HEK293 (cell line): ENCODE measurements at regions not wholly inside any gene's neighbourhood (a gene's known extent, or its start where the extent isn't known, plus 50 kb on each side); places are given as distances from the start of the nearest gene placed in this dataset.

ENCODE experiments used
- ZNF2 ChIP-seq: fragments of 450-650 bp; formaldehyde crosslinking; IDR thresholded peaks from 2 replicates; pipeline ENCODE4 v1.5.1; 2016; ENCODE audit warnings: missing biosample characterization, missing genetic modification characterization
- ZNF211 ChIP-seq: fragments of 450-650 bp; formaldehyde crosslinking; IDR thresholded peaks from 2 replicates; pipeline ENCODE4 v1.5.1; 2016; ENCODE audit warnings: low read depth, missing biosample characterization, missing genetic modification characterization
- ZNF274 ChIP-seq, 2 experiments: fragments of 200-500 bp in 1 of 2; fragments of 450-650 bp in 1 of 2; sonication (Bioruptor generic) in 1 of 2; formaldehyde crosslinking in 1 of 2; IDR thresholded peaks; 2 replicates each; pipeline versions ENCODE4 v1.5.1 to v1.6.1; 2014 to 2016; ENCODE audit warnings: borderline replicate concordance in 1 of 2, inconsistent platforms in 1 of 2, low read length in 1 of 2, missing biosample characterization in 1 of 2, missing genetic modification characterization in 1 of 2
- ZNF664 ChIP-seq: fragments of 450-650 bp; formaldehyde crosslinking; IDR thresholded peaks from 2 replicates; pipeline ENCODE4 v1.5.1; 2016; ENCODE audit warnings: missing biosample characterization, missing genetic modification characterization

DNA sequence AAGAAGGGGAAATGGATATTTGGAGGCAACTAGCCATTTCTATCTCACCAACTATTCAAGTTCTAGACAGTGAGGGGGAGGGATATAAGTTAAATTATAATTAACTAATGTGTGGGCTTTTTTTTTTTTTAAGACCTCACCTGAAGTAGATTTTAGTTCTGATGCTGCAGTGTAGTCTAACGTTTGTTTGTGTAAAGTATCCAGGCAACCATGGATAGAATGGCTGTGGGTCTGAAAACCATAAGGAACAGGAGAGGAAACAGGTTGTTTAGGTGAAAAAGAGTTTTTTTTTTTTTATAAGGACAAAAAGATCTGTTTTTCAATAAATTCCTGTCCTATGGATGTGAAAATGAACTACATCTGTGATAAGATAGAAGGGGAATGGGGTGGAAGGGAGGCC is 262.4 kb upstream of the PLET1 start:
- no peak for TF ChIP-seq ZNF211
- no peak for TF ChIP-seq ZNF664
- no peak for TF ChIP-seq ZNF274 (IDR thresholded peaks at IDR 0.05; ENCODE audit: low read length)
- no peak for TF ChIP-seq ZNF274 (tag by site-specific recombination; IDR thresholded peaks at IDR 0.05; ENCODE audit: borderline replicate concordance)
- no peak for TF ChIP-seq ZNF2
